Gastrocnemius medialis (tissue), 4 donors: ENCODE measurements at regions not wholly inside any gene's neighbourhood (a gene's known extent, or its start where the extent isn't known, plus 50 kb on each side); places are given as distances from the start of the nearest gene placed in this dataset.
"Not testable (repeated sequence)": the region's sequence is repeated elsewhere in the genome, so short reads cannot be mapped to it uniquely, and the experiment has no call there.

Experiments
- ATAC-seq, 2 donors: fragments of 150-250 bp; one replicate each; pipeline ENCODE4 v1.9.1; 2016
- DNase-seq, 2 donors: peaks; one replicate each; pipeline ENCODE4 v3.0.0-alpha.2; 2019
- H3K27ac ChIP-seq, 4 donors: fragments of 200-600 bp; sonication (generic); 1 replicate in 1 of 4; 2 replicates in 3 of 4; pipeline ENCODE4 v1.5.1; 2016 to 2018; ENCODE audit warnings: mild to moderate bottlenecking in 2 of 4, moderate library complexity in 1 of 4
- H3K27me3 ChIP-seq, 3 donors: fragments of 200-600 bp; sonication (generic) in 2 of 3; 1 replicate in 1 of 3; 2 replicates in 2 of 3; pipeline versions ENCODE4 v1.5.1 to v1.6.0; 2016 to 2019; ENCODE audit warnings: mild to moderate bottlenecking in 1 of 3, moderate library complexity in 1 of 3
- H3K36me3 ChIP-seq, 2 donors: fragments of 200-600 bp; sonication (generic) in 1 of 2; one replicate each; pipeline ENCODE4 v1.5.1; 2017 to 2018
- H3K4me1 ChIP-seq, 2 donors: fragments of 200-600 bp; sonication (generic) in 1 of 2; one replicate each; pipeline ENCODE4 v1.5.1; 2016 to 2017; ENCODE audit warnings: mild to moderate bottlenecking in 2 of 2
- H3K4me3 ChIP-seq, 4 donors: fragments of 200-600 bp; sonication (generic) in 3 of 4; 1 replicate in 1 of 4; 2 replicates in 3 of 4; pipeline ENCODE4 v1.5.1; 2016 to 2019; ENCODE audit warnings: mild to moderate bottlenecking in 2 of 4
- H3K9me3 ChIP-seq, 3 donors: fragments of 200-600 bp; sonication (generic) in 2 of 3; 1 replicate in 1 of 3; 2 replicates in 2 of 3; pipeline ENCODE4 v1.5.1; 2016 to 2019
- CTCF ChIP-seq, 5 experiments: fragments of 450-650 bp in 3 of 5; fragments of 200-600 bp in 2 of 5; sonication (generic) in 2 of 5; IDR thresholded peaks in 4 of 5; conservative IDR thresholded peaks in 1 of 5; 1 replicate in 4 of 5; 2 replicates in 1 of 5; pipeline ENCODE4 v1.5.1; 2016 to 2019; ENCODE audit warnings: antibody characterized with exemption in 5 of 5, mild to moderate bottlenecking in 3 of 5, moderate library complexity in 3 of 5
- POLR2A ChIP-seq, 2 donors: fragments of 450-650 bp; IDR thresholded peaks; one replicate each; pipeline ENCODE4 v1.6.1; 2017; ENCODE audit warnings: antibody characterized with exemption in 2 of 2, mild to moderate bottlenecking in 2 of 2, moderate library complexity in 2 of 2
- in situ Hi-C, 4 donors: fragments of 200-750 bp; cut with MboI; loops; one replicate each; pipeline versions ENCODE4 v1.15.0 to v1.8.0; 2017; ENCODE audit warnings: low sequenced_read_pairs in 4 of 4
- intact Hi-C: fragments of 100-400 bp; cut with DNase I; formaldehyde crosslinking; loops from one replicate; pipeline ENCODE4 v1.15.1; 2023; ENCODE audit warnings: low total_unique reads

- Histone ChIP-seq H3K27me3 (no peaks in the 10 kb centered on the region), H3K27ac (no peak overlapping the region), H3K9me3 (no peaks in the 10 kb centered on the region), H3K4me3 (no peak overlapping the region), H3K36me3 (no peaks in the 10 kb centered on the region), H3K4me1 (no peaks in the 10 kb centered on the region)
- ATAC-seq (no peak), DNase-seq (no peak)
- in situ Hi-C loops (no loop called here), intact Hi-C loops (no loop called here)
- TF ChIP-seq POLR2A (IDR thresholded peaks at IDR 0.05), result no peak
- TF ChIP-seq CTCF (IDR thresholded peaks at IDR 0.05 in 4 of 5, conservative IDR thresholded peaks at IDR 0.05 in 1 of 5), result no peak
Observed at GRCh38 chr2:225254363-225254762, 145.1 kb upstream of the NYAP2 start.

GRCh38 chr2:225244933-225245332 is 154.6 kb upstream of the NYAP2 start:
- Histone ChIP-seq H3K4me1 (no peaks in the 10 kb centered on the region), H3K27ac (no peak overlapping the region), H3K27me3 (no peaks in the 10 kb centered on the region), H3K9me3 (no peaks in the 10 kb centered on the region), H3K4me3 (no peak overlapping the region), H3K36me3 (no peaks in the 10 kb centered on the region)
- ATAC-seq (no peak), DNase-seq (no peak)
- intact Hi-C loops (no loop called here), in situ Hi-C loops (no loop called here)
- TF ChIP-seq POLR2A (IDR thresholded peaks at IDR 0.05), result no peak
- TF ChIP-seq CTCF (IDR thresholded peaks at IDR 0.05 in 4 of 5, conservative IDR thresholded peaks at IDR 0.05 in 1 of 5), result no peak

GRCh38 chr2:225236769-225237323 is 162.7 kb upstream of the NYAP2 start:
- no peak for TF ChIP-seq POLR2A (IDR thresholded peaks at IDR 0.05)
- no peak for TF ChIP-seq CTCF (IDR thresholded peaks at IDR 0.05 in 4 of 5, conservative IDR thresholded peaks at IDR 0.05 in 1 of 5)
- H3K4me3 ChIP-seq, result no peak overlapping the region
- H3K4me1 ChIP-seq, result no peaks in the 10 kb centered on the region
- in situ Hi-C loops (no loop called here), intact Hi-C loops (no loop called here)
- DNase-seq, result no peak
- H3K9me3 ChIP-seq, result no peaks in the 10 kb centered on the region
- no peak for ATAC-seq
- no peaks in the 10 kb centered on the region for H3K36me3 ChIP-seq
- H3K27me3 ChIP-seq, result no peaks in the 10 kb centered on the region
- no peak overlapping the region for H3K27ac ChIP-seq

- no peak for TF ChIP-seq POLR2A (IDR thresholded peaks at IDR 0.05)
- no peak for TF ChIP-seq CTCF (IDR thresholded peaks at IDR 0.05 in 4 of 5, conservative IDR thresholded peaks at IDR 0.05 in 1 of 5)
- H3K27me3 ChIP-seq, result no peaks in the 10 kb centered on the region
- intact Hi-C loops, result no loop called here
- H3K27ac ChIP-seq, result no peak overlapping the region
- ATAC-seq, result no peak
- H3K4me1 ChIP-seq, result no peaks in the 10 kb centered on the region
- in situ Hi-C loops, result no loop called here
- no peak overlapping the region for H3K4me3 ChIP-seq
- no peak for DNase-seq
- H3K9me3 ChIP-seq, result no peaks in the 10 kb centered on the region
- H3K36me3 ChIP-seq, result no peaks in the 10 kb centered on the region
Observed at GRCh38 chr2:225233234-225233633, 166.3 kb upstream of the NYAP2 start.

- H3K36me3 ChIP-seq, result no peaks in the 10 kb centered on the region
- H3K27me3 ChIP-seq, result no peaks in the 10 kb centered on the region
- TF ChIP-seq POLR2A (IDR thresholded peaks at IDR 0.05), result no peak
- TF ChIP-seq CTCF (IDR thresholded peaks at IDR 0.05 in 4 of 5, conservative IDR thresholded peaks at IDR 0.05 in 1 of 5), result no peak
- no peak overlapping the region for H3K27ac ChIP-seq
- ATAC-seq, result no peak
- in situ Hi-C loops (no loop called here), intact Hi-C loops (no loop called here)
- H3K4me3 ChIP-seq, result no peak overlapping the region
- H3K9me3 ChIP-seq, result no peaks in the 10 kb centered on the region
- DNase-seq, result no peak
- H3K4me1 ChIP-seq, result no peaks in the 10 kb centered on the region
Observed at GRCh38 chr2:225231900-225232299, 167.6 kb upstream of the NYAP2 start.

- H3K9me3 ChIP-seq, H3K4me1 ChIP-seq, ATAC-seq, H3K36me3 ChIP-seq, in situ Hi-C loops, H3K27ac ChIP-seq, H3K4me3 ChIP-seq, intact Hi-C loops, H3K27me3 ChIP-seq, DNase-seq: not testable (repeated sequence)
Observed at GRCh38 chr2:225229346-225229745, 170.2 kb upstream of the NYAP2 start.
